ENCODE measurements at regions not wholly inside any gene's neighbourhood (a gene's known extent, or its start where the extent isn't known, plus 50 kb on each side); places are given as distances from the start of the nearest gene placed in this dataset.
"Not testable (repeated sequence)": the region's sequence is repeated elsewhere in the genome, so short reads cannot be mapped to it uniquely, and the experiment has no call there.

GRCh38 chr7:104956753-104957450 is 57.1 kb upstream of the KMT2E start:
- no peak for TF ChIP-seq CTCF (IDR thresholded peaks at IDR 0.05; ENCODE audit: low read depth, low read length, missing control alignments)
- peak; percentile 57 for DNase-seq (ENCODE audit: low read depth)
- H3K4me3 ChIP-seq (ENCODE audit: low read depth, low read length): no peak overlapping the region

- no peak for TF ChIP-seq CTCF (IDR thresholded peaks at IDR 0.05; ENCODE audit: low read depth, low read length, missing control alignments)
- H3K4me3 ChIP-seq (ENCODE audit: low read depth, low read length): no peak overlapping the region
These were observed 55.6 kb upstream of the KMT2E start for GRCh38 chr7:104958371-104958865.

GRCh38 chr7:104959483-104959882 is 54.5 kb upstream of the KMT2E start:
- H3K4me3 ChIP-seq (ENCODE audit: low read depth, low read length): not testable (repeated sequence)

More at GRCh38 chr7:104958371-104958865, 55.6 kb upstream of the KMT2E start:
- DNase-seq (ENCODE audit: low read depth): no peak

GRCh38 chr7:104960741-104961448 is 53.1 kb upstream of the KMT2E start:
- TF ChIP-seq CTCF (IDR thresholded peaks at IDR 0.05; ENCODE audit: low read depth, low read length, missing control alignments): no peak
- no peak overlapping the region for H3K4me3 ChIP-seq (ENCODE audit: low read depth, low read length)
- peak; percentile 49 for DNase-seq (ENCODE audit: low read depth)

More at GRCh38 chr7:104959483-104959882, 54.5 kb upstream of the KMT2E start:
- DNase-seq (ENCODE audit: low read depth): not testable (repeated sequence)

- DNase-seq (ENCODE audit: low read depth): no peak
- H3K4me3 ChIP-seq (ENCODE audit: low read depth, low read length): no peak overlapping the region
- TF ChIP-seq CTCF (IDR thresholded peaks at IDR 0.05; ENCODE audit: low read depth, low read length, missing control alignments): no peak
These were observed 52.2 kb upstream of the KMT2E start for GRCh38 chr7:104961821-104962220.

GRCh38 chr7:104962781-104963180 is 51.2 kb upstream of the KMT2E start:
- no peak for DNase-seq (ENCODE audit: low read depth)
- no peak for TF ChIP-seq CTCF (IDR thresholded peaks at IDR 0.05; ENCODE audit: low read depth, low read length, missing control alignments)
- H3K4me3 ChIP-seq (ENCODE audit: low read depth, low read length): no peak overlapping the region

GRCh38 chr7:104963378-104963990 is 50.5 kb upstream of the KMT2E start:
- no peak for TF ChIP-seq CTCF (IDR thresholded peaks at IDR 0.05; ENCODE audit: low read depth, low read length, missing control alignments)
- no peak for DNase-seq (ENCODE audit: low read depth)
- no peak overlapping the region for H3K4me3 ChIP-seq (ENCODE audit: low read depth, low read length)
